GM18867 (cell line): ENCODE measurements at regions not wholly inside any gene's neighbourhood (a gene's known extent, or its start where the extent isn't known, plus 50 kb on each side); places are given as distances from the start of the nearest gene placed in this dataset.

Experiments
- ATAC-seq: cut with Tn5 transposase; IDR thresholded peaks from one replicate; pipeline ENCODE4 v1.9.1; 2021; ENCODE audit warnings: mild to moderate bottlenecking, moderate library complexity; ENCODE audit not compliant: unreplicated experiment

DNA sequence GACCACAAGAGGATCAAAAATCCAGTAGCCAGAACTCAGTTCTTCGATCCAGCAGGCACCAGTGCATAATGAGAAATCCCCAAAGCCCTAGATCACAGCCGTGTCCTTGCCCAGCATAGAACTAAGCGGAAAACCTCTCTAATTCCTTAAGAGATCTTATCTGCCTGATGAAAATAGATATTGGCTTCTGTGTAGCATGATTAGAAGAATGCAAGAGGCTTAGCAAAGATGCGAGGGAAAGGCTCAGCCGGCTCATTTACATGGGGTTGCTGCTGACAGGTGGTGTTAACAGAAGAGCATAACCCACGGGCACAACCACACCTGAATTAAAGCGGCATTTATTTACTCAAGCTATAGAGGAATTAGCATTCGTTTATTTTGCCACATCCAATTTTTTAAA, 400.0 kb upstream of the ADAMTS16 start:
- ATAC-seq, result no peak

DNA sequence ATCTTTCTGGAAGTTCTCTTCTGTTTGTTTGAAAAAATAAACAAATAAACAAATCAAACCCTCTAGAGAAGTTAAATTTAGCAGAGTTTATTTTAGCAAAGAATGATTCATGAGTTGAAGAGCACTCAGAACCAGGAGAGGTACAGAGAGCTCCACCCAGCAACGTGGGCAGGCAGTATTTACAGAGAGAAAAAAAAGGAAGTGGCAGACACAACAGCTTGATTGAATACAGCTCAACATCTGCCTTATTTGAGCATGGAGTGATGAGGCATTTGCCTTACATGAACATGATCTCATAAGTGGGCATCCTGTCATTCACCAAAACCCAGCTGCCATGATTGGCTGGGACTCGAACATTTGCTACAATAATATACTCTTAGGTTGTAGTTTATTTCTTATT, 381.6 kb upstream of the ADAMTS16 start:
- no peak for ATAC-seq

DNA sequence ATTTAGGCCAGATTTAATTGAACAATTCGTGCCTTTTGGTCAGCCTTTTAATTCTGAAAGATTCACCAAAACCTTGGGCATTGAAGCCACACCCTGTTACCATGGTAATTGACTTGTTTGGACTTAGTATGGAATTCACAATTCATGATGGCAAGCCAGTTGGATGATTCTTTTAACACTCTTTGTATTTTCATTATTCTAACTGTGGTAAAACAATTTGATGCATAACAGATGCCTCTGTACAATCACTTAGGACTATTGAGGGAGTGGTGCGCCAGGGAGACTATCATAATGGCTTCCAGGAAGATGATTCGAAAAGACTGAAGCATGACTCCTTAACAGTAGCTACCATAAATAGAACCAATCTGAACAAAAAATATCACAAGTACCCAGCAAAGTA, 381.1 kb upstream of the ADAMTS16 start:
- no peak for ATAC-seq

DNA sequence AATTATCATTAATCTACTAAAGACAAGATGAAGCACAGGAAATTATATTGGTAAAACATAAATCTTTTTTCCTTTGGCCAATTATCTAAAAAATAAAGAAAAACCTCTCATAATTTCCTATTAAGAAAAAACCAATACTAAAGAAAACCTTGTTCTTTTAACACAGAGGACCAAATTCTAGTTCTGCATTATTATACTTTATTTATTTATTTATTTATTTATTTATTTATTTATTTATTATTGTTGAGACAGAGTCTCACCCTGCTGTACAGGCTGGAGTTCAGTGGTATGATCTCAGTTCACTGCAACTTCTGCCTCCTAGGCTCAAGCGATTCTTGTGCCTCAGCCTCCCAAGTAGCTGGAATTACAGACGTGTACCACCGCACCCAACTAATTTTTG, 377.8 kb upstream of the ADAMTS16 start:
- ATAC-seq, result no peak

DNA sequence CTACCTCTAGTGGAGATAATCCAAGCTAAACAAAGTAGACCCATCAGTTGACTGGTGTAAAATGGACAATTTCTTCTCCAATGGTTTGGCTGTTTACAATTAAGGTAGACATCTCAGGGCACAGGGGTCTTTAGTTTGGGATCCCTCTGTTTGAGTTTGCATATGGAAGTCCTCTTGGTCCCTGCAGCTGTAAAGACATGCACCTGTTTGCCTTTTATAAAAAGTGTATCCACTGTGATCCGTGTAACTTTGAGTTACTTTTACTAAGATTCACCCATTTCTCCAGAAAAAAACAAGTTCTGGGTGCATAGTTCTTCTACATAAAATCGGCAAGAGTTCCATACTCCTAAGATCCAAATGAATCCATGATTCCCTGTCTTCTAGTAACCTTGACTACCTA, 374.7 kb upstream of the ADAMTS16 start:
- ATAC-seq, result no peak

DNA sequence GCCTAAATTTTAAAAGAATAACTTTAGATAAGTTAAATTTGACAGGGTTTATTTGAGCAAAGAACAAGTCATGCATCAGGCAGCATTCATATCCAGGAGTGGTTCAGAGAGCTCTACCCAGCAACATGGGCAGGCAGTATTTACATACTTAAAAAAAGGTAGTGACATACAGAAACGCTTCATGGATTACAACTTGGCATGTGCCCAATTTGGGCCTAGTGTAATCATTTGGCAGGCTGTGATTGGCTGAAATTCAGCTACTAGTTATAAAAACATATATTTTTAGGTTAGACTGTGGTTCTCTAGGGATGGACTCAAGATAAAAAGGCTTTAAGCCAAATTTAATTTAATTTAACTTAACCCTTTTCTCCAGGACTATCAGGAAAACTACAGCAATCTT, 374.0 kb upstream of the ADAMTS16 start:
- no peak for ATAC-seq

DNA sequence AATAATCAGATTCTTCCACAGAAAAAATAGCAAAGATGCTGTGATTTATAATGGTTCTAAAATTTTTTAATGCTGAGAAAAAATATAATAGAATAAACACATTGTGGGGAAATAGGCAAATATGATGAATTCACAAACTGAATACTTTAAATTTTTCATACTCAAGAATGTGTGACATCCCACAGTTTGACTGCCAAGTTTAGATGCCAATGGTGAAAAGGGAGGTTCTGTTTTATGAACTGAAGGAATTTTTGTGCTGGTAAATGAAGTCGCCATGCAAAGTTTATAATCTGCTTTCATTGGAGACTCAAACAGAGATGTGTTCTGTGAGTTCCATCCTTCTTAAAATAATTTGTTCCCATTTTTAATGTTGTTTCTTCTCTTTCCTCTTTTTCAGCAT, 367.5 kb upstream of the ADAMTS16 start:
- no peak for ATAC-seq

DNA sequence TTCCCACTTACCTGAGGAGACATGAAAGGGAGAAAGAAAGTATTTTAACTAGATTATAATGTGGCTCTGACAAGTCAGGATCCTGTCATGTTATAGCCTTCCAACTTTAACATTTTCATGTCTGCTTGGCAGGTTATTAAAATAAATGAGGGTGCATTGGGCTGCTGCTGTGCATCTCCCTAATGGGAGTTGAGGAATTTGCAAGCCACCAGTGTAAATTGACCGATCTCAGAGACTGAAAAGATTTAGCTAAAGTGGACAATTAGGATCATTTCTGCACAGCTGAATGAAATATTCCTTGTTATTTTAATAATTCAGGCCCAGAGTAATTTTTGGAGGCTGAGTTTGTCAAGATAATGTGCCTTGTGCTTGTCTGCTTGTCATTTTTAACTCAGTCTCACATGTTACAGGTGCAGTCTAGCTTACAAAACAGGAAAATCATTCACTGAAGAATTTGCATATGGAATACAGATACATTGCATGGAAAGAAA, 366.3 kb upstream of the ADAMTS16 start:
- ATAC-seq, result no peak

DNA sequence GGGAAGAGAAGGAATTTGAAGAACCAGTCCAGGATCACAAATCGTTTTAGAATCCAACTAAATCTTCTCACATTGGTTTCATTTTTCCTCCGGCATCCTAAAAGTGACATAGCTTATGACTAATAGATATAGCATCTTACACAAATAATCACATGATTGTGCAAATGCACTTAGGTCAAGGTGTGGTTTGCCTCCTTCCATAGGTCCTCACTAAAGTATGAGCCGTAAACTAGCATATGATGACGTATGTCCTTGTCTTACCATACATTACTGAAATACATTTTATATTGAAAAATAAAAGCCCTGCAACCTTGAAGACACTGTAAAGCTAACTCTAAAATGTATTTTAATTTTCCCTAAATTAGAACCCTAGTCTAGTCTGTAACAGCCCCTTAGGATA, 362.7 kb upstream of the ADAMTS16 start:
- no peak for ATAC-seq

DNA sequence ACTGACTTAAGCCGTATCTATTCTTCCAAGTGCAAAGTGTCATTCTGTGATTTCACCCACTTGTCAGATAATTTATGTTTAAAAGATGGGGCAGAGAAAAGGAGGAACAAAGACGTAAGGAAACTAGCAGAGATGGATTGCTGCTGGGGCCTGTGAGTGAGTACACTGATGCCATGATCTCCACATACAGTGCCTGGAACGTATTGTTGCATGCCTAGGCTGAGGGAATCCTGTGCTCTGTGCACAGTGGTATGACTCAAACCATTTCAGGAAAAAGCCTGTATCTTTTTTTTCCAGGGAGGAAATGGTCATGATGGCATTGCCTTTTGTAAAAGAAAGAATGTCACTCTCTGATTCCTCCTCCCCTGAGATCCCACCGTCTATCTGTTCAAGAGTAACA, 359.5 kb upstream of the ADAMTS16 start:
- no peak for ATAC-seq

DNA sequence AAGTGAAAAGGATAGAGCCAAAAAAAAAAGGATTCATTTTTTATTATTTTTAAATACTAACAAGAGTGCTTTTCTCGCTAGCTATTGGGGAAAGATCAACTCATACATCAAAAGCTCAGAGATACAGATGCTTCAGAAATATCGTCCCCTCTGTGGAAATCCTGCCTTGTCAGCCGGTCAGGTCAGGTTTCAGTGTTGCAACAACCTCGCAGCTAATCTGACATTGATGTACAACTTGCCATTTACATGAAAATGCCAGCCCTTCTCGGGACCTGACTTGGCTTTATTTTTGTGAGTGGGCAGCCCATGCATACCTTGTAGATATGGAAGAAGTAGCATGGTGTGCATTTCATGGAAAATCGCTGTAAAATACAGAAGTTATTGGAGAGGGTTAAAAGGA, 358.8 kb upstream of the ADAMTS16 start:
- ATAC-seq, result no peak

DNA sequence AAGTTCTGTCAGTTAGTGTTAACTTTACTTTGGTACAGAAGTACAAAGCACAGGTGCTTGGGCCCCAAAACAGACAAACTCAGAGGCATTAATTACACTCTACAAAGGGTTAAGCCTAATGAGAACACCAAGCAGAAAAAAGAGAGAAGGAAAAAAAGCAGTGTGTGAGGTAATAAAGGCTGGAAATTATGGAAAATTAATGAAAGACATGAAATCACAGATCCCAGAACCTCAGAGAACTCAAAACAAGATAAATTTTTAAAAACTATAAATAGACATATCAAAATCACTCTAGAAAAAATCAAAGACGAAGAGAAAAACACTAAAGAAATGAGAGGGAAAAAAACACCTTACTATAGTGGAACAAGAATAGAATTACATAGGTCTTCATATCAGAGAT, 354.2 kb upstream of the ADAMTS16 start:
- ATAC-seq, result no peak

DNA sequence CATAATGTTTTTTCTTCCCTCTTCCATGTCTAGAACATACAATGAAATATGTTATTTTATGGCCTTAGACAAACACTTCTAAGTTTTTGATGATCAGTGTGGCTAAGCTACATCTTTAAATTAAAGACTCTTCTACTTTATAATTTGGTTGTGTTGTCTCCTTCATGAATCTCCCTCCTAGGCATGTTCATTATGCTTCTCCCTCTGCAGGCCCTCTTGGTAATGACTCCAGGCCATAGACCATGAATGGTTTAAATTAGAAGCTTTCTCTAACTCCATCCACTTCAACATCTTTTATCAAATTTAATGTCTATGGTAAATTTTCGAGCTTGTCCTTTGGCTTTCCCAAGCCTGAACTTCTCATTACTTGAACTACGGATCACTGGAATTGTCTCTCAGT, 342.7 kb upstream of the ADAMTS16 start:
- ATAC-seq, result no peak

DNA sequence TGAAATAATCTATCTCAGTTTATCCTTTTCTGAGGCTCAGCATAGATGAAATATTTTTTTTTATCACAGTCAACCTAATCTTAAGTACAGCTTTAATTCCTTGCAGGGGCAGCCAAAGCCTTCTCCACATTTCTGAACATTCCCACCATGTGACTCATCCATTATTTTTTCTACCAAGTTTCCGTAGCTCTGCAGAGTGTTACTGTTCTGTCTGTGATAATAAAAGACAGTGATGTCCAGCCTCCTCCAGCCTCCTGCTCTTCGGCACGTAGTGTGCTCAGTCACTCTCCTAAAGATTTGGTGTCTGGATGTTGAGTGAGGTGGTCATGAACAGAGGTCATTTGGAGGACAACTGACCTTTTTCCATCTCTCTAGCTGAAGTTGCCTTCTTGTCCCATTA, 338.1 kb upstream of the ADAMTS16 start:
- no peak for ATAC-seq

DNA sequence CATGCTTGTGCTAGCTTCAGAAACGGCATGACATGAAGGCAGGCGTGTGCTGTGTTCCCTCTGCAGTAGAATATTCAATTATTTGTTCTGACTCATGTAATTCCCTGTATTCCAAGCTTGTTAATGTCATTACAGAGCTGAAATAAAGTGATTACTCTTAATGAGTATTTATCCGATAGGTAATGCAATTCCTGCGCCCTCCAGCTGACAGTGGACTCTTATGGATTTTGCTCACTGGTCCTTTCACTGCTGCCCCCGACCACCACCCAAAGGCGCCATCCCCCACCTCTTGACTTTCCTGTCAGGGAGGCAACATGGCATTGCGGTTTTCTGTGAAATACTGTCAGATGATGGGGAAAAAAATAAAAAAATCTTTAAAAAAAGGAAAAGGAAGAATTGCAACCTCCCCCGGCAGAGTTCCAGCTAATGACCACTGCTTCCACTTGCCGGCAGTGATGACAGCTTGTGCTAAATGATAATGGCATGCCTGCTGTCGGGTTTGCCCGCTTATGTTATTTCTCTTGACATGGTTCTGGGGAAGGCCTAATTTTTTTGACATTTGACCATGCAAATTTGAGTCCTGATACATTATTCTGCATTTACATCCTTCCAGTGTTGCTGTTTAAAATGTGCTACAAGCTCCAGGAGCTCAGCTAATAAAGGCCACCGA, 335.3 kb upstream of the ADAMTS16 start:
- ATAC-seq, result no peak

DNA sequence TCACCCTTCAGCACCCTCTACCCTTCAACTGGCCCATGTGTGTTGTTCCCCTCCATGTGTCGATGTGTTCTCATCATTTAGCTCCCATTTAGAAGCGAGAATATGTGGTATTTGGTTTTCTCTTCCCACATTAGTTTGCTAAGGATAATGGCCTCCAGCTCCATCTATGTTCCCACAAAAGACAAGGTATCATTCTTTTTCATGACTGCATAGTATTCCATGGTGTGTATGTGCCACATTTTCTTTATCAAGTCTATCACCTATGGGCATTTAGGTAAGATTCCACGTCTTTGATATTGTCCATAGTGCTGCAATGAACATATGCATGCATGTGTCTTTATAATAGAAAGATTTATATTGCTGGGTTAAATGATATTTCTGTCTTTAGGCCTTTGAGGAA, 325.1 kb upstream of the ADAMTS16 start:
- ATAC-seq, result no peak

DNA sequence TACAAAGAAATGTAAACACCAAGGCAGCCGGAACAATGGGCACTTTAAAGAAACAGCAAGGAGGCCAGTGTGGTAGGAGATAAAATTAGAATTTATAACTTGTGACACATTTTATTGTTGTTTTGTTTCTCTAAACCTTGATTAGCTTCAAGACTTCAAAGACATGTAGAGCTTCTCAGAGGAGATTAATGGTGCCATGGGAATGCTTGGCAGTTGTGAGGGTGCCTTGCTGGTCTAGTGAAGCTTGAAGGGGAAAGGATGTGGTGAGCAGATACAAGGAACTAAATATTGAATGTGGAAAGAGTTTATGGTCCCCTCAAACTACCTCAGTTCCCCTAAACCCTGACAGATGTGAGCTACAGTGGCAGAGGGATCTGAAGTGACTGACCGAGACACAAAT, 322.4 kb upstream of the ADAMTS16 start:
- no peak for ATAC-seq

DNA sequence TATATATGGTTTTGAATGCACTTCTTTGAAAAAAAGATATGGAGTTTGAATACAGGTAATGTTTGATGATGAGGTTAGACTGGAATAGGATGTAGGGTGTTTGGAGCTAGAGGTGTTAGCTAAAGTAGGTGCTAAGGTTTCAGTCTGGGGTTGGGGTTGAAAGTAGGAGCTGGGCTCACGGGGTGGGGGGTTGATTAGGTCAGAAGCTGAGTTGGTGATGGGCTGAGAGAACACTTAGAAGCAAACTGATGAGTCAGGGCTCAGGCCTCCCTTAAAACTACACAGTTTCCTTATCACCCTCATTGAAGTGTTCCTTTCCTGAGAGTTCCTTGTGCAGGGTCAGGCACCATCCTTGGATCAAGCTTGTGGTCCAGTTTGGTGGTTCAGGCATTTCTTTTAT, 308.8 kb upstream of the ADAMTS16 start:
- no peak for ATAC-seq

DNA sequence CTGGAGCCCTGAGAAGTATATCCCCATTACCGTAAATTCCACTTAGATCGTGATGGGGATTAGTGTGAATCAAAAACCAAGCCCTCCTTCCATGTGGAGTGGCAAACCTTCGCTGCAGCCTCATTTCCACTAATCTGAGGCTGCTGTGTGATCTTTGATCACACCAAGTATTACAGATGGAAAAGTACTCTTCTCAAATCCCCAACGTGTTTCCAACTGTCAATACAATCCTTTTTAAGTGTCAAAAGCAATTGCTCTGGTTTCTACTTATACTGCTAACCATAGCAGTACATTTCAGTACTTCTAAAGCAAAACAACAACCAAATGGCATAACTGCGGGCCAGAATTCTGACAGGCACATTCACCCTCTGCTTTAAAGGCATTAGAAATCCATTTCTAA, 307.7 kb upstream of the ADAMTS16 start:
- ATAC-seq, result no peak

DNA sequence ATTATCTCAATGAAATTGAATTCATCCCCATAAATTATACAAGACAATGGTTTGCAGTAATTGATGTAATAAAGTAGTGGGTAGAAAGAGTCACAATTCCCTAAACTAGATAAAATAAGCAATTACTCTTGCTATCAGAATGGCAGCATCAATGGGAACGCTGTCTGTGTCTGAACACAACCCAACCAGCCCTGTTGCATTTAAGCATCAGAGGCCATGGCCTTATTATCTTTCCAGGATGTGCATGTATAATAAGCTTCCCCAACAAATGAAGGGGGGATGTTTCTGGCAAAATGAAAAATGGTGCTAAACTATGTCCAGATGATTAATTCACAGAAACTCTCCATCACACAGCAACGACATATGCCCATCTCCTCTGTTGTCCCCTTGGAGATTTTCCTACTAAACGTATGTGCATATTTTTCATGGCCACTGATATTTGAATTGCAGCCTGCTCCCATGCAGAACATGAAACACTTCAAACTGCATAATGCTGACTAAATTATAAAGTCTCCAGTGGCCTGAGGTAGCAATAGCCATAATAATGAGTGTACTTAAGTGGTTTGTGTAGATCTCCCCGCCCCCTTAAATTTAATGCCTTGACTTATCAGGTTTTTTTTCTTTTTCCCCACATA, 306.9 kb upstream of the ADAMTS16 start:
- ATAC-seq, result no peak

DNA sequence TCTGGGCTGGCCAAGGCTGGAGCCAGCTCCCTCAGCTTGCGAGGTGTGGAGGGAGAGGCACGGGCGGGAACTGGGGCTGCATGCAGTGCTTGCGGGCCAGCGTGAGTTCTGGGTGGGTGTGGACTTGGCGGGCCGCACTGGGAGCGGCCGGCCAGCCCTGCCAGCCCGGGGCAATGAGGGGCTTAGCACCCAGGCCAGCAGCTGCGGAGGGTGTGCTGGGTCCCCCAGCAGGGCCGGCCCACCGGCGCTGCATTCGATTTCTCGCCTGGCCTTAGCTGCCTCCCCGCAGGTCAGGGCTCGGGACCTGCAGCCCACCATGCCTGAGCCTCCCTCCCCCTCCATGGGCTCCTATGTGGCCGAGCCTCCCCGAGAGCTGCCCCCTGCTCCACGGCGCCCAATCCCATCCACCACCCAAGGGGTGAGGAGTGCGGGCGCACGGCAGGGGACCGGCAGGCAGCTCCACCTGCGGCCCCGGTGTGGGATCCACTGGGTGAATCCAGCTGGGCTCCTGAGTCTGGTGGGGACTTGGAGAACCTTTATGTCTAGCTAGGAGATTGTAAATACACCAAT, 302.6 kb upstream of the ADAMTS16 start:
- no peak for ATAC-seq

DNA sequence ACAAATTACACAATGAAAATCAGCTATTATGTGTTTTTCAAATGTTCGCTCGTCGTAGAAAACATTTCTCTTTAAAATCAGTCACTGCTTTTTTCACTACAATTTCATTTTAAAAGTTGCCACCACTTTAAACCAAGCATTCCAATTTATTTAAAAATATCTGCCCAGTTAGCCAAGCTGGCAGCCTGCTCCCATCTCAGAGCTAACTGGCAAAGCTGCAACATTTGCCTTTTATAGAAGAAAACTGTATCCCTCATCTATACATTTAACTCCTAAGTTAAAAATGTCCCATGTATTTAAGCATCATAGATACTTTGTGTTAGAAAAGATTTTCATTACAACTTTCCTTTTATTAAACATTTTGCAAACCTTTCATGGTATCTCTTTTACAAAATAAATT, 294.9 kb upstream of the ADAMTS16 start:
- ATAC-seq, result no peak

DNA sequence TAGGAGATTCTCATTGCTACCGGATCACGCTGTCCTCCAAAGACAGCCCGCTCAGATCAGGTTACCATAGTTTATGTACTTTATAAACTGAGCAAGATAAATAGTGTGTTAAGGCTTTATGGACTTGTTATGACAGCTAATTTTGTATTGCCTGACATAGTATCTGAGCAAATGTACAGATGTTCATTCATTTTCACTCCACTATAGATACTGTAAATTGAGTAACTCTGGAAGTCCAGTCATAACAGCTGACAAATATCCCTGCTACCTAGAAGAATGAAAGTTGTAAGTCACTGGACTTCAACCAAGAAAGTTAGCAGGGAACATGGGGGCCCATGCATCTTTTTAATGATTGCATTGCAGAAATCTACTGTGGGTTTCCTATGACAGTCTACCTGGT, 292.4 kb upstream of the ADAMTS16 start:
- ATAC-seq, result no peak
